Liver (tissue), 8 donors: ENCODE measurements at regions not wholly inside any gene's neighbourhood (a gene's known extent, or its start where the extent isn't known, plus 50 kb on each side); places are given as distances from the start of the nearest gene placed in this dataset.

Experiments used
- DNase-seq: peaks from one replicate; pipeline ENCODE4 v3.0.0-alpha.2; 2017; ENCODE audit warnings: low spot score
- H3K27ac ChIP-seq, 2 donors: one replicate each; pipeline ENCODE4 v1.7.0; 2013; ENCODE audit warnings: inconsistent platforms in 2 of 2, low read length in 2 of 2, control low read depth in 1 of 2, low read depth in 1 of 2, mild to moderate bottlenecking in 1 of 2
- H3K27me3 ChIP-seq, 4 donors: one replicate each; pipeline versions ENCODE4 v1.6.1 to v1.7.0; 2013; ENCODE audit warnings: low read length in 3 of 4, inconsistent platforms in 1 of 4, mild to moderate bottlenecking in 1 of 4, moderate library complexity in 1 of 4; ENCODE audit not compliant: control insufficient read depth in 4 of 4, insufficient read depth in 4 of 4
- H3K36me3 ChIP-seq, 4 donors: one replicate each; pipeline versions ENCODE4 v1.6.1 to v1.7.0; 2013; ENCODE audit warnings: low read length in 3 of 4, mild to moderate bottlenecking in 3 of 4, low read depth in 1 of 4, moderate library complexity in 1 of 4; ENCODE audit not compliant: control insufficient read depth in 4 of 4, insufficient read depth in 3 of 4
- H3K4me1 ChIP-seq, 4 donors: one replicate each; pipeline versions ENCODE4 v1.6.1 to v1.7.0; 2013; ENCODE audit warnings: low read length in 3 of 4, mild to moderate bottlenecking in 3 of 4, moderate library complexity in 1 of 4; ENCODE audit not compliant: control insufficient read depth in 4 of 4, insufficient read depth in 4 of 4
- H3K4me3 ChIP-seq, 3 donors: one replicate each; pipeline versions ENCODE4 v1.6.1 to v1.7.0; 2013; ENCODE audit warnings: low read length in 3 of 3, control low read depth in 1 of 3, low read depth in 1 of 3, mild to moderate bottlenecking in 1 of 3
- H3K9ac ChIP-seq, 2 donors: one replicate each; pipeline ENCODE4 v1.7.0; 2013; ENCODE audit warnings: low read length in 2 of 2, mild to moderate bottlenecking in 2 of 2, moderate library complexity in 2 of 2, control low read depth in 1 of 2, low read depth in 1 of 2
- H3K9me3 ChIP-seq, 4 donors: one replicate each; pipeline versions ENCODE4 v1.6.1 to v1.7.0; 2013; ENCODE audit warnings: low read length in 3 of 4; ENCODE audit not compliant: control insufficient read depth in 4 of 4
- FOXA1 ChIP-seq: IDR thresholded peaks from 2 replicates; pipeline ENCODE4 v1.6.1; 2016; ENCODE audit warnings: antibody characterized with exemption
- FOXA2 ChIP-seq: IDR thresholded peaks from 2 replicates; pipeline ENCODE4 v1.6.1; 2016; ENCODE audit warnings: antibody characterized with exemption
- GABPA ChIP-seq, 2 donors: IDR thresholded peaks in 1 of 2; conservative IDR thresholded peaks in 1 of 2; 2 replicates each; pipeline ENCODE4 v1.6.1; 2016; ENCODE audit warnings: antibody characterized with exemption in 2 of 2, mild to moderate bottlenecking in 1 of 2, moderate library complexity in 1 of 2
- HNF4A ChIP-seq, 2 donors: conservative IDR thresholded peaks; 2 replicates each; pipeline ENCODE4 v1.6.1; 2016; ENCODE audit warnings: antibody characterized with exemption in 2 of 2, mild to moderate bottlenecking in 2 of 2
- HNF4G ChIP-seq: IDR thresholded peaks from 2 replicates; pipeline ENCODE4 v1.6.1; 2016; ENCODE audit warnings: antibody characterized with exemption
- JUND ChIP-seq, 2 donors: IDR thresholded peaks; 2 replicates each; pipeline ENCODE4 v1.6.1; 2016; ENCODE audit warnings: antibody characterized with exemption in 2 of 2
- MAX ChIP-seq: IDR thresholded peaks from 2 replicates; pipeline ENCODE4 v1.6.1; 2016; ENCODE audit warnings: antibody characterized with exemption
- NR2F2 ChIP-seq: IDR thresholded peaks from 2 replicates; pipeline ENCODE4 v1.6.1; 2016; ENCODE audit warnings: antibody characterized with exemption
- RXRA ChIP-seq, 2 donors: IDR thresholded peaks; 2 replicates each; pipeline ENCODE4 v1.6.1; 2017 to 2018; ENCODE audit warnings: antibody characterized with exemption in 2 of 2, mild to moderate bottlenecking in 1 of 2
- SP1 ChIP-seq: IDR thresholded peaks from 2 replicates; pipeline ENCODE4 v1.6.1; 2018; ENCODE audit warnings: antibody characterized with exemption, mild to moderate bottlenecking
- TAF1 ChIP-seq: conservative IDR thresholded peaks from 2 replicates; pipeline ENCODE4 v1.6.1; 2016; ENCODE audit warnings: antibody characterized with exemption, mild to moderate bottlenecking
- YY1 ChIP-seq: IDR thresholded peaks from 2 replicates; pipeline ENCODE4 v1.6.1; 2016; ENCODE audit warnings: antibody characterized with exemption, mild to moderate bottlenecking
- WGBS: extraction: QIAGEN DNeasy Blood & Tissue Kit; methylation state at CpG from one replicate; pipeline ENCODE4 v1.1.7; 2013; 5-methylcytosine and 5-hydroxymethylcytosine counted together
- TF ChIP-seq, protein P1 (sequence below): IDR thresholded peaks from 2 replicates; pipeline ENCODE4 v1.6.1; 2016; ENCODE audit warnings: antibody characterized with exemption, mild to moderate bottlenecking
- TF ChIP-seq, protein P2 (sequence below): IDR thresholded peaks from 2 replicates; pipeline ENCODE4 v1.6.1; 2016; ENCODE audit warnings: antibody characterized with exemption
- TF ChIP-seq, protein P3 (sequence below): fragments of 150-350 bp; IDR thresholded peaks from 2 replicates; pipeline ENCODE4 v1.5.1; 2017; ENCODE audit warnings: improper control_type of control experiment, low read depth, low read length; ENCODE audit not compliant: missing input control
- donor health status: healthy.
- donor health status: healthy.
- donor health status: healthy.
- donor health status: healthy.
- donor health status: healthy.

GRCh38 chr16:80375513-80375912 lies 165.3 kb upstream of the DYNLRB2 start (continued):
- TF ChIP-seq, protein P1, sequence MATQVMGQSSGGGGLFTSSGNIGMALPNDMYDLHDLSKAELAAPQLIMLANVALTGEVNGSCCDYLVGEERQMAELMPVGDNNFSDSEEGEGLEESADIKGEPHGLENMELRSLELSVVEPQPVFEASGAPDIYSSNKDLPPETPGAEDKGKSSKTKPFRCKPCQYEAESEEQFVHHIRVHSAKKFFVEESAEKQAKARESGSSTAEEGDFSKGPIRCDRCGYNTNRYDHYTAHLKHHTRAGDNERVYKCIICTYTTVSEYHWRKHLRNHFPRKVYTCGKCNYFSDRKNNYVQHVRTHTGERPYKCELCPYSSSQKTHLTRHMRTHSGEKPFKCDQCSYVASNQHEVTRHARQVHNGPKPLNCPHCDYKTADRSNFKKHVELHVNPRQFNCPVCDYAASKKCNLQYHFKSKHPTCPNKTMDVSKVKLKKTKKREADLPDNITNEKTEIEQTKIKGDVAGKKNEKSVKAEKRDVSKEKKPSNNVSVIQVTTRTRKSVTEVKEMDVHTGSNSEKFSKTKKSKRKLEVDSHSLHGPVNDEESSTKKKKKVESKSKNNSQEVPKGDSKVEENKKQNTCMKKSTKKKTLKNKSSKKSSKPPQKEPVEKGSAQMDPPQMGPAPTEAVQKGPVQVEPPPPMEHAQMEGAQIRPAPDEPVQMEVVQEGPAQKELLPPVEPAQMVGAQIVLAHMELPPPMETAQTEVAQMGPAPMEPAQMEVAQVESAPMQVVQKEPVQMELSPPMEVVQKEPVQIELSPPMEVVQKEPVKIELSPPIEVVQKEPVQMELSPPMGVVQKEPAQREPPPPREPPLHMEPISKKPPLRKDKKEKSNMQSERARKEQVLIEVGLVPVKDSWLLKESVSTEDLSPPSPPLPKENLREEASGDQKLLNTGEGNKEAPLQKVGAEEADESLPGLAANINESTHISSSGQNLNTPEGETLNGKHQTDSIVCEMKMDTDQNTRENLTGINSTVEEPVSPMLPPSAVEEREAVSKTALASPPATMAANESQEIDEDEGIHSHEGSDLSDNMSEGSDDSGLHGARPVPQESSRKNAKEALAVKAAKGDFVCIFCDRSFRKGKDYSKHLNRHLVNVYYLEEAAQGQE = no peak
- no peak for TF ChIP-seq FOXA1
- TF ChIP-seq, protein P2, sequence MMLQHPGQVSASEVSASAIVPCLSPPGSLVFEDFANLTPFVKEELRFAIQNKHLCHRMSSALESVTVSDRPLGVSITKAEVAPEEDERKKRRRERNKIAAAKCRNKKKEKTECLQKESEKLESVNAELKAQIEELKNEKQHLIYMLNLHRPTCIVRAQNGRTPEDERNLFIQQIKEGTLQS = no peak

DNA sequence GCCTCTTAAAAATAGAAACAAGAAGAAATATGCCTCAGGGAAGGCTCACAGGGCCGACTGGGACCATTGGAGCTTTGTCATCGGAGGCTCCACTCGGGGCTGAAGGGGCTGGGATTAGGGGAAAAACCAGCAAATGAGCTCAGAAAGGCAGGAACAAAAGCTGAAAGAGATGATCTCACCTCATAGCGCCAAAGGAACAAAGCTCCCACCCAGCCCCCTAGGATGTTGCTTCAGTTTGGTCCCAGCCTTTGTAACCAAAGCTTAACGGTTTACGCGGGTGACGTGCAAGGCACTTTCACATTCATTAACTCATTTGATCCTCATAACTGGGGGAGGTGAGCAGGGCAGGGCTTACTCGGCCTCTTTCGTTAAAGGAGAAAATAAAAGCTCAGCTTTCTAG lies 168.5 kb upstream of the DYNLRB2 start:
- no peak overlapping the region for H3K4me3 ChIP-seq
- no peaks in the 10 kb centered on the region for H3K36me3 ChIP-seq
- WGBS = 97% methylated on average over 10 of the region's 10 CpGs
- H3K27me3 ChIP-seq = no peaks in the 10 kb centered on the region
- TF ChIP-seq FOXA2 = no peak
- no peak for TF ChIP-seq RXRA (IDR thresholded peaks at IDR 0.05)
- TF ChIP-seq, protein P3, sequence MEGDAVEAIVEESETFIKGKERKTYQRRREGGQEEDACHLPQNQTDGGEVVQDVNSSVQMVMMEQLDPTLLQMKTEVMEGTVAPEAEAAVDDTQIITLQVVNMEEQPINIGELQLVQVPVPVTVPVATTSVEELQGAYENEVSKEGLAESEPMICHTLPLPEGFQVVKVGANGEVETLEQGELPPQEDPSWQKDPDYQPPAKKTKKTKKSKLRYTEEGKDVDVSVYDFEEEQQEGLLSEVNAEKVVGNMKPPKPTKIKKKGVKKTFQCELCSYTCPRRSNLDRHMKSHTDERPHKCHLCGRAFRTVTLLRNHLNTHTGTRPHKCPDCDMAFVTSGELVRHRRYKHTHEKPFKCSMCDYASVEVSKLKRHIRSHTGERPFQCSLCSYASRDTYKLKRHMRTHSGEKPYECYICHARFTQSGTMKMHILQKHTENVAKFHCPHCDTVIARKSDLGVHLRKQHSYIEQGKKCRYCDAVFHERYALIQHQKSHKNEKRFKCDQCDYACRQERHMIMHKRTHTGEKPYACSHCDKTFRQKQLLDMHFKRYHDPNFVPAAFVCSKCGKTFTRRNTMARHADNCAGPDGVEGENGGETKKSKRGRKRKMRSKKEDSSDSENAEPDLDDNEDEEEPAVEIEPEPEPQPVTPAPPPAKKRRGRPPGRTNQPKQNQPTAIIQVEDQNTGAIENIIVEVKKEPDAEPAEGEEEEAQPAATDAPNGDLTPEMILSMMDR = no peak
- TF ChIP-seq MAX = no peak
- TF ChIP-seq YY1 = no peak
- TF ChIP-seq, protein P1 = no peak
- TF ChIP-seq JUND (IDR thresholded peaks at IDR 0.05) = no peak
- TF ChIP-seq SP1 = no peak
- TF ChIP-seq, protein P2 = no peak
- no peak for TF ChIP-seq HNF4G
- TF ChIP-seq HNF4A (conservative IDR thresholded peaks at IDR 0.05) = no peak
- no peak for TF ChIP-seq NR2F2
- TF ChIP-seq TAF1 = no peak
- no peak for TF ChIP-seq GABPA (IDR thresholded peaks at IDR 0.05 in 1 of 2, conservative IDR thresholded peaks at IDR 0.05 in 1 of 2)
- no peak overlapping the region for H3K9ac ChIP-seq
- no peaks in the 10 kb centered on the region for H3K4me1 ChIP-seq
- H3K27ac ChIP-seq = no peak overlapping the region
- H3K9me3 ChIP-seq = peaks cover 0 to 3% (median 0%) of the 10 kb centered on the region in 4 donors
- no peak for DNase-seq
